AG10803 (cell line): ENCODE measurements at regions not wholly inside any gene's neighbourhood (a gene's known extent, or its start where the extent isn't known, plus 50 kb on each side); places are given as distances from the start of the nearest gene placed in this dataset.

ENCODE experiments used
- DNase-seq: peaks from one replicate; pipeline ENCODE4 v3.0.0; 2010; ENCODE audit warnings: low read depth
- H3K4me3 ChIP-seq: 2 replicates; pipeline ENCODE4 v1.5.1; 2011; ENCODE audit warnings: mild to moderate bottlenecking, low read length, control low read depth
- TF ChIP-seq, protein P1 (sequence below): conservative IDR thresholded peaks from 2 replicates; pipeline ENCODE4 v1.5.1; 2011; ENCODE audit warnings: mild to moderate bottlenecking, low read length, control low read depth, inconsistent platforms

DNA sequence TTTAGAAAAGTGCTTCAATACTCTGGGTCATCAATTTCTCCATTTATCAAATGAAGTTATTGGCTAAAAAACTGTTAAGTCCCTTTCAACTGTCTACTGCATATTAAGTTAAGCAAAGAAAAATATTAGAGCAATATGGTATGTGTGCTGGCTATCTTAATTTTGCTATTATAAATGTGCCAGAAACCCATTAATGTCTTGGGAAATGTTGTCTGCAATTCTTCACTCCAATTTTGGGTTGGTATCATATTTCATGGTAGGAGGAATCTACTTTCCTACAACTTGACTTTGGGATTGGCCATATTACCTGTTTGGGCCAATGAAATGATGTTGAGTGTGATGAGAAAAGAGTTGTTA, 1063.9 kb downstream of the PLA2G4A start:
- TF ChIP-seq, protein P1, sequence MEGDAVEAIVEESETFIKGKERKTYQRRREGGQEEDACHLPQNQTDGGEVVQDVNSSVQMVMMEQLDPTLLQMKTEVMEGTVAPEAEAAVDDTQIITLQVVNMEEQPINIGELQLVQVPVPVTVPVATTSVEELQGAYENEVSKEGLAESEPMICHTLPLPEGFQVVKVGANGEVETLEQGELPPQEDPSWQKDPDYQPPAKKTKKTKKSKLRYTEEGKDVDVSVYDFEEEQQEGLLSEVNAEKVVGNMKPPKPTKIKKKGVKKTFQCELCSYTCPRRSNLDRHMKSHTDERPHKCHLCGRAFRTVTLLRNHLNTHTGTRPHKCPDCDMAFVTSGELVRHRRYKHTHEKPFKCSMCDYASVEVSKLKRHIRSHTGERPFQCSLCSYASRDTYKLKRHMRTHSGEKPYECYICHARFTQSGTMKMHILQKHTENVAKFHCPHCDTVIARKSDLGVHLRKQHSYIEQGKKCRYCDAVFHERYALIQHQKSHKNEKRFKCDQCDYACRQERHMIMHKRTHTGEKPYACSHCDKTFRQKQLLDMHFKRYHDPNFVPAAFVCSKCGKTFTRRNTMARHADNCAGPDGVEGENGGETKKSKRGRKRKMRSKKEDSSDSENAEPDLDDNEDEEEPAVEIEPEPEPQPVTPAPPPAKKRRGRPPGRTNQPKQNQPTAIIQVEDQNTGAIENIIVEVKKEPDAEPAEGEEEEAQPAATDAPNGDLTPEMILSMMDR, result no peak
- no peak for DNase-seq
- no peak overlapping the region for H3K4me3 ChIP-seq

DNA sequence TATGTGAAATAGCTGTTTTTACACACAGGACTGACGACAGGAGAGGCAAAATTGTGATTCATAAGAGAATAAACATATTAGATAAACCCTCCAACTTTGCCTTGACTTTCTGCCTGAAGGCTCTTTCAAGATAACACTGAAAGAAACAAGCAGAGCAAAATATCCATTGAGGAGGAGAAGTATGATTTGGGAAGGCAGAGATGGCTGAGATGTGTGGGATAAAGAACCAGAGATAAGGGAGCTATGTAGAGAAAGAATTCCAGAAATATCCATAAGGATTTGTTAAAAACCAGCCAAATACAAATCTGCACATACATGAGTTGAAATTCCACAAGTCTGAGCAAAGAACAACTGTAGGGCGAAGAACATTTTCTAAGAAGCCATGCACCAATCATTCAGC, 1064.7 kb downstream of the PLA2G4A start:
- TF ChIP-seq, protein P1, result no peak
- H3K4me3 ChIP-seq, result no peak overlapping the region
- DNase-seq, result no peak

DNA sequence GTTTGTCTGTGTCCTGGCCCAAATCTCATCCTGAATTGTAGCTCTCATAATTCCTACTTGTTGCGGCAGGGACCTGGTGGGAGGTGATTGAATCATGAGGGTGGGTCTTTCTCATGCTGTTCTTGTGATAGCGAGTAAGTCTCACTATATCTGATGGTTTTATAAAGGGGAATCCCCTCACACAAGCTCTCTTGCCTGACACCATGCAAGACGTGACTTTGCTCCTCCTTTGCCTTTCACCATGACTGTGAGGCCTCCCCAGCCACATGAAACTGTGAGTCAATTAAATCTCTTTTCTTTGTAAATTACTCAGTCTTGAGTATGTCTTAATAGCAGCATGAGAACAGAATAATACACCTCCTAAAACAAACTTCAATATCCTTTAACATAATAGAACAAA, 1065.6 kb downstream of the PLA2G4A start:
- TF ChIP-seq, protein P1, result no peak
- no peak for DNase-seq
- no peak overlapping the region for H3K4me3 ChIP-seq

- TF ChIP-seq, protein P1, result no peak
- no peak overlapping the region for H3K4me3 ChIP-seq
- DNase-seq, result no peak
These were observed 1074.5 kb downstream of the PLA2G4A start for GRCh38 chr1:187903223-187903622.

GRCh38 chr1:187909382-187909781, 1080.6 kb downstream of the PLA2G4A start:
- TF ChIP-seq, protein P1, result no peak
- DNase-seq, result no peak
- H3K4me3 ChIP-seq, result no peak overlapping the region

- TF ChIP-seq, protein P1, result no peak
- DNase-seq, result no peak
These were observed 1083.1 kb downstream of the PLA2G4A start for GRCh38 chr1:187911820-187912219.

GRCh38 chr1:187920976-187921375, 1092.2 kb downstream of the PLA2G4A start:
- TF ChIP-seq, protein P1, result no peak
- H3K4me3 ChIP-seq, result no peak overlapping the region
- DNase-seq, result no peak

More at GRCh38 chr1:187911820-187912219, 1083.1 kb downstream of the PLA2G4A start:
- no peak overlapping the region for H3K4me3 ChIP-seq
